NCI-H1694 treated with DMSO at 0.1 percent for 48 hours (cell line): ENCODE measurements at regions not wholly inside any gene's neighbourhood (a gene's known extent, or its start where the extent isn't known, plus 50 kb on each side); places are given as distances from the start of the nearest gene placed in this dataset.
"Not testable (repeated sequence)": the region's sequence is repeated elsewhere in the genome, so short reads cannot be mapped to it uniquely, and the experiment has no call there.

ENCODE experiments used
- DNase-seq: peaks from one replicate; lab custom pipeline; 2025; lab: John Stamatoyannopoulos, UW

GRCh38 chr20:61094581-61094980 is 157.5 kb upstream of the CDH4 start:
- no peak for DNase-seq

GRCh38 chr20:61096463-61096862 is 155.6 kb upstream of the CDH4 start:
- DNase-seq, result no peak

GRCh38 chr20:61099806-61100205 is 152.3 kb upstream of the CDH4 start:
- no peak for DNase-seq

GRCh38 chr20:61100489-61100888 is 151.6 kb upstream of the CDH4 start:
- DNase-seq, result no peak

- DNase-seq, result not testable (repeated sequence)
These were observed 150.7 kb upstream of the CDH4 start for GRCh38 chr20:61101321-61101720.

- DNase-seq, result no peak
These were observed 147.8 kb upstream of the CDH4 start for GRCh38 chr20:61104232-61104631.

GRCh38 chr20:61105395-61105794 is 146.7 kb upstream of the CDH4 start:
- no peak for DNase-seq

GRCh38 chr20:61106438-61106837 is 145.6 kb upstream of the CDH4 start:
- no peak for DNase-seq

GRCh38 chr20:61109221-61109805 is 142.7 kb upstream of the CDH4 start:
- DNase-seq, result no peak

GRCh38 chr20:61112515-61112914 is 139.5 kb upstream of the CDH4 start:
- DNase-seq, result no peak

- DNase-seq, result no peak
These were observed 138.3 kb upstream of the CDH4 start for GRCh38 chr20:61113731-61114130.

GRCh38 chr20:61114493-61115175 is 137.4 kb upstream of the CDH4 start:
- no peak for DNase-seq

- no peak for DNase-seq
These were observed 136.5 kb upstream of the CDH4 start for GRCh38 chr20:61115364-61116065.

GRCh38 chr20:61117725-61118124 is 134.3 kb upstream of the CDH4 start:
- DNase-seq, result no peak

- DNase-seq, result no peak
These were observed 133.4 kb upstream of the CDH4 start for GRCh38 chr20:61118429-61119224.

GRCh38 chr20:61119273-61119672 is 132.8 kb upstream of the CDH4 start:
- no peak for DNase-seq

GRCh38 chr20:61119794-61120410 is 132.2 kb upstream of the CDH4 start:
- DNase-seq, result no peak

- DNase-seq, result no peak
These were observed 131.2 kb upstream of the CDH4 start for GRCh38 chr20:61120595-61121515.

- DNase-seq, result no peak
These were observed 130.4 kb upstream of the CDH4 start for GRCh38 chr20:61121661-61122060.

- DNase-seq, result no peak
These were observed 128.8 kb upstream of the CDH4 start for GRCh38 chr20:61123286-61123685.

- no peak for DNase-seq
These were observed 128.2 kb upstream of the CDH4 start for GRCh38 chr20:61123751-61124368.
